ENCODE measurements at regions not wholly inside any gene's neighbourhood (a gene's known extent, or its start where the extent isn't known, plus 50 kb on each side); places are given as distances from the start of the nearest gene placed in this dataset.

- no peak for TF ChIP-seq CTCF (IDR thresholded peaks at IDR 0.05)
- TF ChIP-seq POLR2A (IDR thresholded peaks at IDR 0.05), result no peak
Measured at GRCh38 chr4:103948244-103949018, 228.6 kb upstream of the TACR3 start.
